ENCODE measurements at regions not wholly inside any gene's neighbourhood (a gene's known extent, or its start where the extent isn't known, plus 50 kb on each side); places are given as distances from the start of the nearest gene placed in this dataset.
"Not testable (repeated sequence)": the region's sequence is repeated elsewhere in the genome, so short reads cannot be mapped to it uniquely, and the experiment has no call there.

DNA sequence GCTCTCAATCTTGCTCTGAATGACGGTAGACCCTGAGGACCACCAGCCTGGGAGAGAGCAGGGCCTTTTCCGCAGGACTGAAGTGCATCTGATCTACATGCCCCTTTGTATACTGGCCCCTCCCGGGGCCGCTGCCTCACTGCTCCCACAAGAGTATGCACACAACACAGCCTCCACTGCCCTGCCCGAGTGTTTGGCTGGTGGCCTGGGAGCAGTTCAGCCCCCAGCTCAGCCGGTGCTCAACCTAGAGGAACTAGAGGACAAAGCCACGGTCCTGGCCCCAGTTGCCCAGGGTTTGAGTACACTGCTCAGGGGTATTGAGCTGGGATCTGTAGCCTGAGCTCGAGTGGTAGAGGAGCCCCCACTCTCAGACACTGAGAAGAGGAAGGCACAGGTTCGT, 118.9 kb upstream of the CAB39 start:
- no peak for DNase-seq (ENCODE audit: low read depth, low spot score)

DNA sequence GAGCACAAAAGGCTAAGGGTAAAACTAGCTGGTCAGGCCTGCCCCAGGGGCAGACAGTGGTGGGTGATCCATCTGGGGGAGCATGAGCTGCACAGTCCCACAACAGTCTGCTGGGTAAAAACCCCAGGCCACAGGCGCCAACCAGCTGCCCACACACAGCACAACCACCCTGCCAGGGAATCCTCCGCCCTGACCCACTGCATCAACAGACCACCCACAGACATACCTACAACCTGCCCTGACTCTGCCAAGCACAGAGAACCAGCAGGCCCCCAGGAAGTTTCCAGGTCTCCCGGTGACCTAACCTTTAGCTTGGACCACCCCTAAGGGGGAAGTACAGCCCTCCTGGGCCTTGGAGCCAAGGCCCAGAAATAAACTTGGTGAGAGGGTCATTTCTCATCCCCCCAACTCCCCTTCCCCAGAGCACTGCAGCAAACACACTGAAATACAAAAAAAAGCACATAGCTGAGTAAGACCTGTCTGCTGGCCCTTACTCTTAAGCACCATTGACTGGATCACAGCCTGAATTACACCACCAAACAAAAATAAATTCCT, 118.3 kb upstream of the CAB39 start:
- no peak for DNase-seq (ENCODE audit: low read depth, low spot score)

- DNase-seq (ENCODE audit: low read depth, low spot score): no peak
Measured at GRCh38 chr2:230599853-230600252, 112.8 kb upstream of the CAB39 start.

- DNase-seq (ENCODE audit: low read depth, low spot score): no peak
Measured at GRCh38 chr2:230600285-230600684, 112.4 kb upstream of the CAB39 start.

DNA sequence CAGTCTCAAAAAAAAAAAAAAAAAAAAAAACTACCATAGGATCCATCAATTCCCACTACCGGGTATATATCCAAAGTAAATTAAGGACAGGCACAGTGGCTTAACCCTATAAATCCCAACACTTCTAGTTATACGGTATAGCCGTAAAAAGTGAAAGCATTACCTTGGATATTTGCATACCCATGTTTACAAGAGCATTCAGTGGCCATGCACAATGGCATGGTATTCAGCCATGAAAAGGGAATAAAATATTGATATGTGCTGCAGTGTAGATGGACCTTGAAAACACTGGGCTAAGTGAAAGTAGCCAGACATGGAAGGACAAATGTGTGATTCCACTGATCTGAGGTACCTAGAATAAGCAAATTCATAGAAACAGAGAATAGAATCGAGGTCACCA, 111.8 kb upstream of the CAB39 start:
- DNase-seq (ENCODE audit: low read depth, low spot score): no peak

DNA sequence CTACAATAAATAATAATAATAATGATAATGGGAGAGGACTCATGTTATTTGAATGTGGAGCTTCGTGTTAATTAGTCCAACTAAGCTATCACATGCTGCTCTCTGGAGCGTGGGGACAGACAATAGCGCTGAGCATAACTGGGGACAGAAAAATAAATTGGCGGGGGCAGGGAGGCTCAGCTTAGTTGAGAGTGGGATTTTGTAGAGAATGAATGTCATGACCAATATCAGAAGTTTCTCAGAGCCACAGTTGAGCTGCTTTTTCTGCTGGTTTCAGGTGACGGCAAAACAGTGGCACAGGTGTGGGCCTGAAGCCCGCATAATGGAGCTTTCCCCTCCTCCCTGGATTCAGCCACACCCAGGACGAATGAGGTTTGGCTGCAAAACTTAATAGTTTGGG, 111.1 kb upstream of the CAB39 start:
- no peak for DNase-seq (ENCODE audit: low read depth, low spot score)

DNA sequence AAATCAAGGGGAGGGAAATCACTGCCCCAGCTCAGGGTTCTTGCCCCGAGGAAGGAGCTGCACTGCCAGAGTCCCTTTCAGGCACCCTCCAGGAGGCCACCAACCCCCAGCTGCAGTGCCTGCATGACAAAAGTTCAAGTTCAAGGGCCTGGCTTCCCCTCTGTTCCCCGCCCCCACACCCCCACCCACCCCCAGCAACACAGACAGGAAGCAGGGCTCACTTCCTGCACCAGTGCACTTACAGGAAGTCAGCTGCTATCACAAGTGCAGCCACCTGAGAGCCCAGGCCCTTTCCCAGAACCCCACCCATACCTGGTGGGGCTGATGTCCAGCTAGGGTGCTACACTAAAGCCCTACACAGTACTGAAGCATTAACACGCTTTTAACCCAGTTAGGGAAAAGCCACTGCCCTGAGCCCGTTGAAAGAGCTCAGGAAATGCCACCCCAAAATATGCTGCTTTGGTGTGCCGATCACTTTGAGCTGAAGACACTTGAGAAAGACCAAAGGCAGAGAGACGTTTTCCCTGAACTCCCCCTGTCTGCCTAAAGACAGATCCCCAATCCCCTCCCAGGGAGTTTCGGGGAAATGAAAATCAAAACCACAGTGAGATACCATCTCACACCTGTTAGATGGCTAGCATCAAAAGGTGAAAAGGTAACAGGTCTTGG, 109.9 kb upstream of the CAB39 start:
- peak; percentile 26 for DNase-seq (ENCODE audit: low read depth, low spot score)

GRCh38 chr2:230603317-230603716, 109.3 kb upstream of the CAB39 start:
- DNase-seq (ENCODE audit: low read depth, low spot score): not testable (repeated sequence)

DNA sequence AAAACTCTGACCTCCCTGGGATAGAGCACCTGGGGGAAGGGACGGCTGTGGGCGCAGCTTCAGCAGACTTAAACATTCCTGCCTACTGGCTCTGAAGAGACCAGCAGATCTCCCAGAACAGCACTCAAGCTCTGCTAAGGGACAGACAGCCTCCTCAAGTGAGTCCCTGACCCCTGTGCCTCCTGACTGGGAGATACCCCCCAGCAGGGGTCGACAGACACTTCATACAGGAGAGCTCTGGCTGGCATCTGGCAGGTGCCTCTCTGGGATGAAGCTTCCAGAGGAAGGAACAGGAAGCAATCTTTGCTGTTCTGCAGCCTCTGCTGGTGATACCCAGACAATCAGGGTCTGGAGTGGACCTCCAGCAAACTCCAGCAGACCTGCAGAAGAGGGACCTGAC, 108.5 kb upstream of the CAB39 start:
- not testable (repeated sequence) for DNase-seq (ENCODE audit: low read depth, low spot score)

- DNase-seq (ENCODE audit: low read depth, low spot score): no peak
Measured at GRCh38 chr2:230614040-230614439, 98.6 kb upstream of the CAB39 start.

GRCh38 chr2:230614913-230615332, 97.7 kb upstream of the CAB39 start:
- DNase-seq (ENCODE audit: low read depth, low spot score): no peak

DNA sequence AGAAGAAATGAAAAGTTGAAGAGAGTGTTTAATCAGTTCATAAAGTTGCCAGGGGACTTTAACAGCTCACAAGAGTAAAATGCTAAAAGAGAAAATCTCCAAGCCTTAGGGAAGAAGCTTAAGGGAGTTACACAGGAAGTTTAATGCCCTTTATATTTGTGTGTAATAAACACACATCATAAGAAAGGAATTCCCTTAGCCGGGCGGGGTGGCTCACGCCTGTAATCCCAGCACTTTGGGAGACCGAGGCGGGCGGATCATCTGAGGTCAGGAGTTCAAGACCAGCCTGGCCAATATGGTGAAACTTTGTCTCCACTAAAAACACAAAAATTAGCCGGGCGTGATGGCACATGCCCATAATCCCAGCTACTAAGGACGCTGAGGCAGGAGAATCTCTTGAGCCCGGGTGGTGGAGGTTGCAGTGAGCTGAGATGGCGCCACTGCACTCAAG, 95.4 kb upstream of the CAB39 start:
- DNase-seq (ENCODE audit: low read depth, low spot score): not testable (repeated sequence)

DNA sequence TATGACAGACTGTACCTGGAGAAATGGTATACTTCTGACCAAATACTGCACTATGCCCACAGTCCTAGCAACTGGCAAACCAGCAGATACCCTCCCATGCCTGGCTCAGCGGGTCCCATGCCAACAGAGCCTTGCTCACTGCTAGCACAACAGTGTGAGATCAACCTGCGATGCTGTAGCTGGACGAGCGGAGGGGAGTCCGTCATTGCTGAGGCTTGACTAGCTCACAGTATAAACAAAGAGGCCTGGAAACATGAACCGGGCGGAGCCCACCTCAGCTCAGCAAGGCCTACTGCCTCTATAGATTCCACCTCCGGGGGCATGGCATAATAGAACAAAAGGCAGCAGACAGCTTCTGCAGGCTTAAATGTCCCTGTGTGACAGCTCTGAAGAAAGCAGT, 93.2 kb upstream of the CAB39 start:
- DNase-seq (ENCODE audit: low read depth, low spot score): no peak

- not testable (repeated sequence) for DNase-seq (ENCODE audit: low read depth, low spot score)
Measured at GRCh38 chr2:230625220-230625619, 87.4 kb upstream of the CAB39 start.

GRCh38 chr2:230627091-230627490, 85.6 kb upstream of the CAB39 start:
- DNase-seq (ENCODE audit: low read depth, low spot score): not testable (repeated sequence)

GRCh38 chr2:230627806-230628724, 84.6 kb upstream of the CAB39 start:
- no peak for DNase-seq (ENCODE audit: low read depth, low spot score)

GRCh38 chr2:230631470-230631869, 81.2 kb upstream of the CAB39 start:
- DNase-seq (ENCODE audit: low read depth, low spot score): no peak

- DNase-seq (ENCODE audit: low read depth, low spot score): no peak
Measured at GRCh38 chr2:230634146-230634545, 78.5 kb upstream of the CAB39 start.

DNA sequence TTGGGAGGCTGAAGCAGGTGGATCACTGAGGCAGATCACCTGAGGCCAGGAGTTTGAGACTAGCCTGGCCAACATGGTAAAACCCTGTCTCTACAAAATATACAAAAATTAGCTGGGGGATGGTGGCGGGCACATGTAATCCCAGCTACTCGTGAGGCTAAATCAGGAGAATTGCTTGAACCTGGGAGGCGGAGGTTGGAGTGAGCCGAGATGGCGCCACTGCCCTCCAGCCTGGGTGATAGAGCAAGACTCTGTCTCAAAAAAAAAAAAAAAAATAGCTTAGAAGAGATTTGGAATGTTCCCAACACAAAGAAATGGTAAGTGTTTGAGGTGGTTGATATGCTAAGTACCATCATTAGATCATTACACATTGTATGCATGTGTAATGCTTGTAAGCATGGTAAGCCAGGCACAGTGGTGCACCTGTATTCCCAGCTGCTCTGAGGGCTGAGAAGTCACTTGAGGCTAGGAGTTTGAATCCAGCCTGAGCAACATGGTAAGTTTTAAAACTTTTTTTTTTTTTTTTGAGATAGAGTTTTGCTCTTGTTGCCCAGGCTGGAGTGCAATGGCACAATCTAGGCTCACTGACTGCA, 77.8 kb upstream of the CAB39 start:
- DNase-seq (ENCODE audit: low read depth, low spot score): not testable (repeated sequence)

GRCh38 chr2:230636684-230637271, 75.9 kb upstream of the CAB39 start:
- no peak for DNase-seq (ENCODE audit: low read depth, low spot score)

GRCh38 chr2:230637486-230637885, 75.2 kb upstream of the CAB39 start:
- not testable (repeated sequence) for DNase-seq (ENCODE audit: low read depth, low spot score)

DNA sequence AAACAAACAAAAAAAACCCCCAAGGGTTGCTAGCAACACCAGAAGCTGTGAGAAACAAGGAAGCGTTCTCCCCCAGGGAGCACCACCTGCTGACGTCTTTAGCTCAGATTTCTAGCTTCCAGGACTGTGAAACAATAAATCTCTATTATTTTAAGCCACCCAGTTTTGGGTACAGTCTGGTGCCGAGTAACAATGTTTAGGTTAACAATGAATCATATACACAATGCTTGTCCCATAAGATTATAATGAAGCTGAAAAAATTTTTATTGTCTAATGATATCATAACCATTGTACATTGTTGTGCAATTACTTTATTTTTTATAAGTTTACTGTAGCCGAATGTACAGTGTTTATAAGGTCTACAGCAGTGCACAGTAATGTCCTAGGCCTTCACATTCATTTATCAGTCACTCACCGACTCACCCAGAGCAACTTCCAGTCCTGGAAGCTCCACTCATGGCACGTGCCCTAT, 72.1 kb upstream of the CAB39 start:
- DNase-seq (ENCODE audit: low read depth, low spot score): no peak

Data from activated CD4-positive, CD25-positive, alpha-beta regulatory T cell treated with anti-CD3 and anti-CD28 coated beads, Interleukin-2, amount 50 U/mL, for 16 hours (primary cell).